Bronchial epithelial cell (primary cell): ENCODE measurements at regions not wholly inside any gene's neighbourhood (a gene's known extent, or its start where the extent isn't known, plus 50 kb on each side); places are given as distances from the start of the nearest gene placed in this dataset.

Source experiments
- DNase-seq: peaks from one replicate; pipeline ENCODE4 v3.0.0-alpha.2; 2010; ENCODE audit warnings: low read depth
- FAIRE-seq: peaks from 2 replicates; lab custom pipeline; 2011; peaks lifted over from hg19 to GRCh38; lab: Jason Lieb, UNC
- H3K27me3 ChIP-seq: 2 replicates; pipeline ENCODE4 v1.5.1; 2011; ENCODE audit warnings: low read length; ENCODE audit not compliant: control insufficient read depth, insufficient read depth
- H3K36me3 ChIP-seq: 2 replicates; pipeline ENCODE4 v1.5.1; 2011; ENCODE audit warnings: low read length; ENCODE audit not compliant: control insufficient read depth, insufficient read depth
- H3K4me3 ChIP-seq: 2 replicates; pipeline ENCODE4 v1.5.1; 2011; ENCODE audit warnings: mild to moderate bottlenecking, low read depth, low read length, control low read depth
- TF ChIP-seq, protein P1 (sequence below): IDR thresholded peaks from 2 replicates; pipeline ENCODE4 v1.5.1; 2011; ENCODE audit warnings: mild to moderate bottlenecking, moderate library complexity, low read length, control low read depth, inconsistent platforms; ENCODE audit not compliant: insufficient read depth, severe bottlenecking

DNA sequence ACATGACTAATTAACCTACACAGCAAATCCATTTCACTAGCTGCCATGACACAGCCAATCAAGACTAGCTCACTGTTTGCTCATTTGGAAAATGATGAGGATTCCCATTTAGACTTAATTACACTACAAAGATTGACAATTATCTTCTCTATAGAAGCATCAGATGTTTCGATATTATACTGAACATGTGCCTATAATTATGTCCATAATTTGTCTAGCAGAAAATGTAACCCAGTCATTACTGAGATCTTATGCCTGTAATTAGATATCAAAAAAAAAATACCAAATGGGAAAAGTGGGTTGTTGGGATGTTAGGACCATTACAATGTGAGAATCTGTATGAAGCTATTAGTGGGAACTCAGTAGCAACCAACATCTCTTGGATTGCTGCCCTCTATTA is 344.2 kb upstream of the MCTP2 start:
- FAIRE-seq (no peak), DNase-seq (no peak)
- Histone ChIP-seq H3K27me3 (no peaks in the 10 kb centered on the region), H3K36me3 (no peaks in the 10 kb centered on the region), H3K4me3 (no peak overlapping the region)
- TF ChIP-seq, protein P1, sequence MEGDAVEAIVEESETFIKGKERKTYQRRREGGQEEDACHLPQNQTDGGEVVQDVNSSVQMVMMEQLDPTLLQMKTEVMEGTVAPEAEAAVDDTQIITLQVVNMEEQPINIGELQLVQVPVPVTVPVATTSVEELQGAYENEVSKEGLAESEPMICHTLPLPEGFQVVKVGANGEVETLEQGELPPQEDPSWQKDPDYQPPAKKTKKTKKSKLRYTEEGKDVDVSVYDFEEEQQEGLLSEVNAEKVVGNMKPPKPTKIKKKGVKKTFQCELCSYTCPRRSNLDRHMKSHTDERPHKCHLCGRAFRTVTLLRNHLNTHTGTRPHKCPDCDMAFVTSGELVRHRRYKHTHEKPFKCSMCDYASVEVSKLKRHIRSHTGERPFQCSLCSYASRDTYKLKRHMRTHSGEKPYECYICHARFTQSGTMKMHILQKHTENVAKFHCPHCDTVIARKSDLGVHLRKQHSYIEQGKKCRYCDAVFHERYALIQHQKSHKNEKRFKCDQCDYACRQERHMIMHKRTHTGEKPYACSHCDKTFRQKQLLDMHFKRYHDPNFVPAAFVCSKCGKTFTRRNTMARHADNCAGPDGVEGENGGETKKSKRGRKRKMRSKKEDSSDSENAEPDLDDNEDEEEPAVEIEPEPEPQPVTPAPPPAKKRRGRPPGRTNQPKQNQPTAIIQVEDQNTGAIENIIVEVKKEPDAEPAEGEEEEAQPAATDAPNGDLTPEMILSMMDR = no peak

- TF ChIP-seq, protein P1 = no peak
- no peak for FAIRE-seq
- Histone ChIP-seq H3K27me3 (no peaks in the 10 kb centered on the region), H3K4me3 (no peak overlapping the region), H3K36me3 (no peaks in the 10 kb centered on the region)
- no peak for DNase-seq
Measured at GRCh38 chr15:93882779-93883178, 348.6 kb upstream of the MCTP2 start.

- Histone ChIP-seq H3K27me3 (no peaks in the 10 kb centered on the region), H3K36me3 (no peaks in the 10 kb centered on the region), H3K4me3 (no peak overlapping the region)
- DNase-seq (no peak), FAIRE-seq (no peak)
- TF ChIP-seq, protein P1 = no peak
Measured at GRCh38 chr15:93882141-93882540, 349.2 kb upstream of the MCTP2 start.

GRCh38 chr15:93881310-93881709 is 350.1 kb upstream of the MCTP2 start:
- no peak for FAIRE-seq
- H3K4me3 ChIP-seq = no peak overlapping the region
- no peaks in the 10 kb centered on the region for H3K27me3 ChIP-seq
- DNase-seq = no peak
- TF ChIP-seq, protein P1 = no peak
- H3K36me3 ChIP-seq = no peaks in the 10 kb centered on the region

DNA sequence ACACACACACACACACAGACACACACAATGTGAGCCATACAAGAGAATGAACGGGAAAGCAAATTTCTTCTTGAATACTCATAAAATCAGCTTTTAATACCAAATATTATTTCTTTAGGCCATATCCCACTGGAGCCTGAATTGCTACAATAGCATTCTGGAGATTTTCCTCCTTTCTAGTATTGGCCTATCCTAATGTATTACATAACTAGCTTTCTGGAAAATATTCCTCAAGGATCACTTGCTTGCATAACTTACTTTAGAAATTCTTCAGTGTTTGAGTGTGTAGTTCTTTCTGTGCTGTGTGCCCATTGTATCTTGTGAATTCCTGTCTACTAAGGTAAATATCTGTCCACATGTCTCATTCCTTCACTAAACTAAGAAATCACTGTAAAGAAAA is 351.0 kb upstream of the MCTP2 start:
- DNase-seq = no peak
- TF ChIP-seq, protein P1 = no peak
- Histone ChIP-seq H3K36me3 (no peaks in the 10 kb centered on the region), H3K27me3 (no peaks in the 10 kb centered on the region), H3K4me3 (no peak overlapping the region)
- FAIRE-seq = no peak

DNA sequence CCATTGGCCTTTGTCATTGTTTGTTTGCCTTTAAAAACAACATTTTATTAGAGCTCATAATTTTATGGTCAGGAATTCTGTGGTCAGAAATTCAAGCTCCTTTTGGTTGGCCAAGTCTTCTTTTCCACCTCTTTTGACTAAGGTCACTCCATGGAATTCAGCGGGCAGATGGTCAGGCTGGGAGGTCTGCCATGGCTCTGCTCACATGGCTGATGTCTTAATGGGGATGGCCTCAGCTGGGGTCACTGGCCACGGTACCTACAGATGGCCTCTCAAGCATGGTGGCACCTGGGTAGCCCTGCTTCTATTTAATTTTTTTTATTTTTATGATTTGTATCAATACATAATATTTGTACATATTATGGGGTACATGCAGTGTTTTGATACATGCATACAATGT is 360.8 kb upstream of the MCTP2 start:
- TF ChIP-seq, protein P1 = no peak
- FAIRE-seq (no peak), DNase-seq (no peak)
- H3K4me3 ChIP-seq = no peak overlapping the region
- no peaks in the 10 kb centered on the region for H3K27me3 ChIP-seq
- no peaks in the 10 kb centered on the region for H3K36me3 ChIP-seq
